ENCODE measurements at regions not wholly inside any gene's neighbourhood (a gene's known extent, or its start where the extent isn't known, plus 50 kb on each side); places are given as distances from the start of the nearest gene placed in this dataset.

GRCh38 chr14:85423889-85424288 is 106.1 kb upstream of the FLRT2 start:
- Histone ChIP-seq H3K27me3 (no peaks in the 10 kb centered on the region), H3K36me3 (no peaks in the 10 kb centered on the region), H3K4me3 (no peak overlapping the region), H3K4me1 (no peaks in the 10 kb centered on the region), H3K27ac (no peak overlapping the region), H3K9me3 (no peaks in the 10 kb centered on the region)
- 87 to 97% (median 91%) methylated on average over 3 of the region's 3 CpGs for WGBS, 4 donors
- DNase-seq (no peak), ATAC-seq (no peak)
- intact Hi-C loops (cut with DNase I) = loop anchor here in 1 of 10 donors (5.0 kb wide), 1 partner anchor 103 kb away; no protein-coding TSS in a partner anchor
- TF ChIP-seq POLR2A (IDR thresholded peaks at IDR 0.05) = no peak
- TF ChIP-seq, protein P1, sequence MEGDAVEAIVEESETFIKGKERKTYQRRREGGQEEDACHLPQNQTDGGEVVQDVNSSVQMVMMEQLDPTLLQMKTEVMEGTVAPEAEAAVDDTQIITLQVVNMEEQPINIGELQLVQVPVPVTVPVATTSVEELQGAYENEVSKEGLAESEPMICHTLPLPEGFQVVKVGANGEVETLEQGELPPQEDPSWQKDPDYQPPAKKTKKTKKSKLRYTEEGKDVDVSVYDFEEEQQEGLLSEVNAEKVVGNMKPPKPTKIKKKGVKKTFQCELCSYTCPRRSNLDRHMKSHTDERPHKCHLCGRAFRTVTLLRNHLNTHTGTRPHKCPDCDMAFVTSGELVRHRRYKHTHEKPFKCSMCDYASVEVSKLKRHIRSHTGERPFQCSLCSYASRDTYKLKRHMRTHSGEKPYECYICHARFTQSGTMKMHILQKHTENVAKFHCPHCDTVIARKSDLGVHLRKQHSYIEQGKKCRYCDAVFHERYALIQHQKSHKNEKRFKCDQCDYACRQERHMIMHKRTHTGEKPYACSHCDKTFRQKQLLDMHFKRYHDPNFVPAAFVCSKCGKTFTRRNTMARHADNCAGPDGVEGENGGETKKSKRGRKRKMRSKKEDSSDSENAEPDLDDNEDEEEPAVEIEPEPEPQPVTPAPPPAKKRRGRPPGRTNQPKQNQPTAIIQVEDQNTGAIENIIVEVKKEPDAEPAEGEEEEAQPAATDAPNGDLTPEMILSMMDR (IDR thresholded peaks at IDR 0.05) = no peak

- Histone ChIP-seq H3K4me1 (no peaks in the 10 kb centered on the region), H3K36me3 (no peaks in the 10 kb centered on the region), H3K9me3 (no peaks in the 10 kb centered on the region), H3K4me3 (no peak overlapping the region), H3K27me3 (no peaks in the 10 kb centered on the region), H3K27ac (no peak overlapping the region)
- ATAC-seq (no peak), DNase-seq (no peak)
- intact Hi-C loops (cut with DNase I) = no loop called here
- TF ChIP-seq, protein P1 (IDR thresholded peaks at IDR 0.05) = no peak
- TF ChIP-seq POLR2A (IDR thresholded peaks at IDR 0.05) = no peak
- WGBS, 4 donors = 89 to 91% (median 90%) methylated on average over 3 of the region's 3 CpGs
Observed at GRCh38 chr14:85425507-85425906, 104.4 kb upstream of the FLRT2 start.

DNA sequence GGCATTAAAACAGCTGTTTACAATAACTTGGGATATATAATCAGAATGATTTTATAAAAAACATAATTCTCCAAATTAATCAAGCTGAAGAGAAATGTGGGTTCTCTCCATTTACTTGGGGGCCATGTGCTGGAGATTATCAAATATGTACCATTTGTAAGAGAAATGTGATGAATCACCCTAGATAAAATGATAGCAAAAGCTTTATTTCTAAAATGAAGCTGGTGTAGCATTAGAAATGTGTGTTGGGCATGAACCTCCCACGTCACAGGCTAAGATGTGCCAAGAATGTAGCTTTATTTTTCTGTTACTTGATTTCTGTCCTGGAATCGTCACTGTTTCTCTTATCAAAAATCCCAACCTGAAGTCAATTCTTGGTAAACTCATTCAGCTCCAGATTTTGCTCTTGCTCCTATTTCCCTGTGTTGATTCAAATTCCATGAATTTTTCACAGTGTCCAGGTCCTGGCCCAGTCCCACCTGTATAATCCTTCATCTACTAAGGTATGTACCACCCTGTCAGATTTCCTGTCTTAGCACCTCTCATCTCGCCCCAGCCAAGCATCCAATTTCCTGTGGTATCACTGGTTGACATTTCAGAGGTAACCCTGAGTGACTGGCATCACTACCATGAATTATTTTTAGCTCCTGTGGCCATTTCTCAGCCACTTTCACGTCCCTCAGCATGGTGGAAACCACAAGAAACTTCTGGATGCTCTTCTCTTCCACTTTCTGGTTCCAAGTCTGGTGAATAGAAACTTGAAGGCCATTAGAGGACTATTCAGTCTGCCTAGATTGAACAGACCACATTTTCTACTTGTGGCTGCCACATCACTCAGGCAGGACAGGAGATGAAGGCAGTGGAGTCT is 103.6 kb upstream of the FLRT2 start:
- intact Hi-C loops (cut with DNase I) = no loop called here
- H3K4me1 ChIP-seq = no peaks in the 10 kb centered on the region
- DNase-seq (no peak), ATAC-seq (no peak)
- WGBS, 4 donors = 60 to 73% (median 69%) methylated on average over 4 of the region's 4 CpGs
- H3K4me3 ChIP-seq = no peak overlapping the region
- H3K27ac ChIP-seq = no peak overlapping the region
- no peaks in the 10 kb centered on the region for H3K9me3 ChIP-seq
- H3K27me3 ChIP-seq = no peaks in the 10 kb centered on the region
- H3K36me3 ChIP-seq = no peaks in the 10 kb centered on the region
- no peak for TF ChIP-seq POLR2A (IDR thresholded peaks at IDR 0.05)
- TF ChIP-seq, protein P1 (IDR thresholded peaks at IDR 0.05) = no peak

DNA sequence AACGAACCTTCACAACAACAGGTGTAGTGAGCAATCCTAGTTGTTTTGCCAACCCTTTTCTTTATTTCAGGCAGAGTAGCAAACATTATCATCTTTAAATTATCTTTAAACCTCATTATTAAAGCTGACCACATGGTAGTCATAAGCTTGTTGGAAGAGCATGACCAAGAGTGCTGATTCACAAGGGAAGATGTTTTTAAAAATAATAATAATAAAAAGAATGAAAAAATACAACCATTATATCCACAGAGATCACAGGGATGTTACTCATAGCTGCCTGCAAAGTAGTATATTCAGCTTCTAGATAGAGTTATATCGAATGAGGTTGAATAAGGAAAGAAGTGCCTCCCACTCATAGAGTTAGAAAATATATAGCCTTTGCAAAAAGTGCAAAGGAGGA is 101.0 kb upstream of the FLRT2 start:
- H3K4me3 ChIP-seq = no peak overlapping the region

More for the DNA sequence above, 101.0 kb upstream of the FLRT2 start:
- TF ChIP-seq, protein P1 (IDR thresholded peaks at IDR 0.05) = no peak
- no peak for TF ChIP-seq POLR2A (IDR thresholded peaks at IDR 0.05)
- Histone ChIP-seq H3K4me1 (no peaks in the 10 kb centered on the region), H3K27ac (no peak overlapping the region), H3K36me3 (no peaks in the 10 kb centered on the region), H3K27me3 (no peaks in the 10 kb centered on the region), H3K9me3 (no peaks in the 10 kb centered on the region)
- 87 to 91% (median 88%) methylated on average over 2 of the region's 2 CpGs for WGBS, 4 donors
- DNase-seq = no peak
- intact Hi-C loops (cut with DNase I) = no loop called here
- no peak for ATAC-seq
